ENCODE measurements at regions not wholly inside any gene's neighbourhood (a gene's known extent, or its start where the extent isn't known, plus 50 kb on each side); places are given as distances from the start of the nearest gene placed in this dataset.

- CTCF ChIA-PET: no interaction called here
- Histone ChIP-seq H3K9me1 (replicated peaks; ENCODE audit: control insufficient read depth, extremely low read depth, insufficient read depth, low read length) (no peaks in the 10 kb centered on the region), H3K9ac (replicated peaks; ENCODE audit: extremely low read depth, insufficient read depth, low read length) (no peak overlapping the region), H3K9me3 (replicated peaks; ENCODE audit: control insufficient read depth, insufficient read depth, low read length) (no peaks in the 10 kb centered on the region), H3K27me3 (ENCODE audit: control insufficient read depth in 2 of 2, insufficient read depth in 2 of 2, low read length in 2 of 2) (no peaks in the 10 kb centered on the region), H3K4me3 (replicated peaks in 1 of 3; ENCODE audit: insufficient read depth in 1 of 3, low read depth in 1 of 3, low read length in 3 of 3) (no peak overlapping the region), H3K27ac (ENCODE audit: insufficient read depth, low read depth, low read length) (no peak overlapping the region), H3K36me3 (ENCODE audit: control insufficient read depth in 2 of 2, extremely low read depth in 1 of 2, insufficient read depth in 2 of 2, low read length in 2 of 2) (no peaks in the 10 kb centered on the region), H3K4me1 (ENCODE audit: control insufficient read depth, extremely low read depth, insufficient read depth, low read length) (no peaks in the 10 kb centered on the region), H3K4me2 (ENCODE audit: insufficient read depth, low read length) (no peak overlapping the region), H3K79me2 (ENCODE audit: control insufficient read depth, insufficient read depth, low read length) (no peaks in the 10 kb centered on the region), H4K20me1 (replicated peaks; ENCODE audit: control insufficient read depth, extremely low read depth, insufficient read depth, low read length) (no peaks in the 10 kb centered on the region), H2AFZ (ENCODE audit: low read depth, low read length) (no peak overlapping the region)
- no TSS peak for BruUV-seq (replicated peaks)
- intact Hi-C loops (cut with micrococcal nuclease): no loop called here
- DNase-seq (ENCODE audit: low read depth, low spot score): no peak
- POLR2A ChIA-PET: no interaction called here
- TF ChIP-seq, protein P1, sequence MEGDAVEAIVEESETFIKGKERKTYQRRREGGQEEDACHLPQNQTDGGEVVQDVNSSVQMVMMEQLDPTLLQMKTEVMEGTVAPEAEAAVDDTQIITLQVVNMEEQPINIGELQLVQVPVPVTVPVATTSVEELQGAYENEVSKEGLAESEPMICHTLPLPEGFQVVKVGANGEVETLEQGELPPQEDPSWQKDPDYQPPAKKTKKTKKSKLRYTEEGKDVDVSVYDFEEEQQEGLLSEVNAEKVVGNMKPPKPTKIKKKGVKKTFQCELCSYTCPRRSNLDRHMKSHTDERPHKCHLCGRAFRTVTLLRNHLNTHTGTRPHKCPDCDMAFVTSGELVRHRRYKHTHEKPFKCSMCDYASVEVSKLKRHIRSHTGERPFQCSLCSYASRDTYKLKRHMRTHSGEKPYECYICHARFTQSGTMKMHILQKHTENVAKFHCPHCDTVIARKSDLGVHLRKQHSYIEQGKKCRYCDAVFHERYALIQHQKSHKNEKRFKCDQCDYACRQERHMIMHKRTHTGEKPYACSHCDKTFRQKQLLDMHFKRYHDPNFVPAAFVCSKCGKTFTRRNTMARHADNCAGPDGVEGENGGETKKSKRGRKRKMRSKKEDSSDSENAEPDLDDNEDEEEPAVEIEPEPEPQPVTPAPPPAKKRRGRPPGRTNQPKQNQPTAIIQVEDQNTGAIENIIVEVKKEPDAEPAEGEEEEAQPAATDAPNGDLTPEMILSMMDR (IDR thresholded peaks at IDR 0.05; ENCODE audit: extremely low read depth in 1 of 2, insufficient read depth in 1 of 2, low read depth in 1 of 2, low read length in 2 of 2): no peak
- TF ChIP-seq MAX (IDR thresholded peaks at IDR 0.05; ENCODE audit: insufficient read depth, insufficient read length): no peak
- TF ChIP-seq POLR2AphosphoS5 (IDR thresholded peaks at IDR 0.05; ENCODE audit: insufficient read depth, low read depth, low read length): no peak
- no peak for TF ChIP-seq GATA2 (IDR thresholded peaks at IDR 0.05; ENCODE audit: insufficient read depth, insufficient read length, low read depth, low read length)
- TF ChIP-seq EZH2 (IDR thresholded peaks at IDR 0.05; ENCODE audit: borderline replicate concordance, low read depth, low read length, severe bottlenecking): no peak
- no peak for TF ChIP-seq FOS (IDR thresholded peaks at IDR 0.05; ENCODE audit: borderline replicate concordance, insufficient read depth, low read length)
- no peak for TF ChIP-seq MYC (IDR thresholded peaks at IDR 0.05; ENCODE audit: low read depth, low read length)
- no peak for TF ChIP-seq JUN (IDR thresholded peaks at IDR 0.05; ENCODE audit: borderline replicate concordance, insufficient read depth, insufficient read length, low read depth)
- no peak for TF ChIP-seq POLR2A (IDR thresholded peaks at IDR 0.05; ENCODE audit: low read depth, low read length)
- dilution Hi-C loops (cut with MboI; ENCODE audit: extremely low pct_ligation_motif_present, low sequenced_read_pairs): no loop called here
- FAIRE-seq: no peak
These were observed 802.2 kb downstream of the KCNT2 start for GRCh38 chr1:195806060-195806459.
